ENCODE measurements at regions not wholly inside any gene's neighbourhood (a gene's known extent, or its start where the extent isn't known, plus 50 kb on each side); places are given as distances from the start of the nearest gene placed in this dataset.

DNA sequence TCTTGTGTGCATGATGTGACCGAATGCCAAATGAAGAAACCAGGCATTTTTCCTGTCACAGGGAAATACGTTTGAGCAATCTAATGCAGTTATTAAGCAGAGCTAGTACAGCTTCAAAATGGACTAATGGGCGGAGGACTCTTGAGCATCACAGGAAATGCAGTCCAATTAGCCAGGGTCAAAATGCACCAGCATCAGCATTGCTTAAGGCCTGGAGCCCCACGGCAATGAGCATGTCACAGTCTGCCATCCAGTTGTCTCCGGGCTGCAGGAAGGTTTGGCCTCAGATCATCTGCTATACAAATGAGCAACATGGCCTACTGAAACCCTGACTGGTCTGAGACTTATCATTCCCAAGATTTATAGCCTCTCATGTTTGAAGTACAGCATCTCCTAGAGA is 652.1 kb upstream of the SLC35B3 start:
- Histone ChIP-seq H3K27me3 (ENCODE audit: control insufficient read depth, insufficient read depth, low read length) (no peaks in the 10 kb centered on the region), H3K9me3 (ENCODE audit: control insufficient read depth, insufficient read depth, low read length) (no peaks in the 10 kb centered on the region), H3K4me3 (ENCODE audit: low read length) (no peak overlapping the region), H3K4me1 (ENCODE audit: control insufficient read depth, insufficient read depth, low read length) (peaks cover 3% of the 10 kb centered on the region), H3K27ac (ENCODE audit: low read length) (no peak overlapping the region), H3K36me3 (ENCODE audit: control insufficient read depth, insufficient read depth, low read length) (no peaks in the 10 kb centered on the region)
- 88% methylated on average over 5 of the region's 5 CpGs for WGBS (ENCODE audit: insufficient coverage)
- H3K27ac Mint-ChIP-seq, result no peak overlapping the region
- no peaks in the 10 kb centered on the region for H3K36me3 Mint-ChIP-seq
- H3K9me3 Mint-ChIP-seq, result peaks cover 4 to 10% of the 10 kb centered on the region in 2 donors
- no peaks in the 10 kb centered on the region for H3K27me3 Mint-ChIP-seq (ENCODE audit: low read depth in 2 of 2)
- H3K4me1 Mint-ChIP-seq, result no peaks in the 10 kb centered on the region
- H3K4me3 Mint-ChIP-seq, result no peak overlapping the region
- intact Hi-C loops (cut with micrococcal nuclease), result no loop called here
- TF ChIP-seq, protein P1, sequence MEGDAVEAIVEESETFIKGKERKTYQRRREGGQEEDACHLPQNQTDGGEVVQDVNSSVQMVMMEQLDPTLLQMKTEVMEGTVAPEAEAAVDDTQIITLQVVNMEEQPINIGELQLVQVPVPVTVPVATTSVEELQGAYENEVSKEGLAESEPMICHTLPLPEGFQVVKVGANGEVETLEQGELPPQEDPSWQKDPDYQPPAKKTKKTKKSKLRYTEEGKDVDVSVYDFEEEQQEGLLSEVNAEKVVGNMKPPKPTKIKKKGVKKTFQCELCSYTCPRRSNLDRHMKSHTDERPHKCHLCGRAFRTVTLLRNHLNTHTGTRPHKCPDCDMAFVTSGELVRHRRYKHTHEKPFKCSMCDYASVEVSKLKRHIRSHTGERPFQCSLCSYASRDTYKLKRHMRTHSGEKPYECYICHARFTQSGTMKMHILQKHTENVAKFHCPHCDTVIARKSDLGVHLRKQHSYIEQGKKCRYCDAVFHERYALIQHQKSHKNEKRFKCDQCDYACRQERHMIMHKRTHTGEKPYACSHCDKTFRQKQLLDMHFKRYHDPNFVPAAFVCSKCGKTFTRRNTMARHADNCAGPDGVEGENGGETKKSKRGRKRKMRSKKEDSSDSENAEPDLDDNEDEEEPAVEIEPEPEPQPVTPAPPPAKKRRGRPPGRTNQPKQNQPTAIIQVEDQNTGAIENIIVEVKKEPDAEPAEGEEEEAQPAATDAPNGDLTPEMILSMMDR (IDR thresholded peaks at IDR 0.05), result no peak
- ATAC-seq, result no peak
- no peak for DNase-seq

DNA sequence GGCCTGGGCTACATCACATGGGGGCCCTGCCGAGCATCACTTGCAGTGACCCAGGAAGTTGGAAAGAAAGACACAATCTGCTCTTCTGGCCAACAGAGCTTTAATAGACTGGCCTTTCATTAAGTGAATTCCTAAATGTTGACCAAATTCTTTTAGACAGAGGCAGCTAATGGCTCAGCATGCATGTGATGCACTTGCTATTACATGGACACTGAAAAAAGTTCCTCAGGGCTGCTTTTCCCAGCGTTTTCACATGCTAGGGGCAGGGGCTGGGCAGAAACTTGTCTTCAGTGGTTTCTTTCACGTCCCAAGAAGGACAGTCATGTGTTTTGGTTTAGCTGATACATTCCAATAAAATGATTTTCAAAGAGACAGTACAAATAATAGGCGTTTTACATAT is 651.0 kb upstream of the SLC35B3 start:
- Mint-ChIP-seq H3K27me3 (ENCODE audit: low read depth in 2 of 2) (no peaks in the 10 kb centered on the region), H3K36me3 (no peaks in the 10 kb centered on the region), H3K9me3 (peaks cover 4 to 10% of the 10 kb centered on the region in 2 donors), H3K4me1 (no peaks in the 10 kb centered on the region), H3K4me3 (no peak overlapping the region), H3K27ac (no peak overlapping the region)
- WGBS (ENCODE audit: insufficient coverage), result 63% methylated on average over 2 of the region's 4 CpGs
- H3K4me3 ChIP-seq (ENCODE audit: low read length), result no peak overlapping the region
- no peaks in the 10 kb centered on the region for H3K27me3 ChIP-seq (ENCODE audit: control insufficient read depth, insufficient read depth, low read length)
- no peaks in the 10 kb centered on the region for H3K36me3 ChIP-seq (ENCODE audit: control insufficient read depth, insufficient read depth, low read length)
- ATAC-seq, result no peak
- intact Hi-C loops (cut with micrococcal nuclease), result no loop called here
- TF ChIP-seq, protein P1 (IDR thresholded peaks at IDR 0.05), result no peak
- DNase-seq, result no peak
- peaks cover 3% of the 10 kb centered on the region for H3K4me1 ChIP-seq (ENCODE audit: control insufficient read depth, insufficient read depth, low read length)
- no peaks in the 10 kb centered on the region for H3K9me3 ChIP-seq (ENCODE audit: control insufficient read depth, insufficient read depth, low read length)
- no peak overlapping the region for H3K27ac ChIP-seq (ENCODE audit: low read length)

DNA sequence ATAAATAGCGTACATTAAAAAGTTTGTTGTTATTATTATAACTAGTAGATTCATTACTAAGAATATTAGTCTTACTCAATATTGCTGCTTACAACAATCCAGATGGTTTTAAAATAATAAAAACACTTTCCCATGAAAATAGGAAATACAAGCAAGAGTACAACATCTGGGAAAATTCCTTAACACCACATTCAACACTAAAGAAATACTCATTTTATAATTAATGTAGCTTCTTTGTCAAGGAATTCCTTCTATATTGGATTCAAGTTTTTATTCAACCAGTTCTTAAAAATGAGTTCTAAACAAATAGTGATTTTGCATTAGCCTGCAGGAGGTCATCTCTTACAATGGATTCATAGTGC is 650.3 kb upstream of the SLC35B3 start:
- Histone ChIP-seq H3K27me3 (ENCODE audit: control insufficient read depth, insufficient read depth, low read length) (no peaks in the 10 kb centered on the region), H3K27ac (ENCODE audit: low read length) (no peak overlapping the region), H3K9me3 (ENCODE audit: control insufficient read depth, insufficient read depth, low read length) (no peaks in the 10 kb centered on the region), H3K4me1 (ENCODE audit: control insufficient read depth, insufficient read depth, low read length) (peaks cover 3% of the 10 kb centered on the region), H3K4me3 (ENCODE audit: low read length) (no peak overlapping the region), H3K36me3 (ENCODE audit: control insufficient read depth, insufficient read depth, low read length) (no peaks in the 10 kb centered on the region)
- Mint-ChIP-seq H3K4me1 (no peaks in the 10 kb centered on the region), H3K27ac (no peak overlapping the region), H3K4me3 (no peak overlapping the region), H3K9me3 (peaks cover 4 to 10% of the 10 kb centered on the region in 2 donors), H3K36me3 (no peaks in the 10 kb centered on the region), H3K27me3 (ENCODE audit: low read depth in 2 of 2) (no peaks in the 10 kb centered on the region)
- intact Hi-C loops (cut with micrococcal nuclease), result no loop called here
- WGBS (ENCODE audit: insufficient coverage), result no CpG with 5 or more reads among the region's 1 CpG
- TF ChIP-seq, protein P1 (IDR thresholded peaks at IDR 0.05), result no peak
- no peak for ATAC-seq
- DNase-seq, result no peak

DNA sequence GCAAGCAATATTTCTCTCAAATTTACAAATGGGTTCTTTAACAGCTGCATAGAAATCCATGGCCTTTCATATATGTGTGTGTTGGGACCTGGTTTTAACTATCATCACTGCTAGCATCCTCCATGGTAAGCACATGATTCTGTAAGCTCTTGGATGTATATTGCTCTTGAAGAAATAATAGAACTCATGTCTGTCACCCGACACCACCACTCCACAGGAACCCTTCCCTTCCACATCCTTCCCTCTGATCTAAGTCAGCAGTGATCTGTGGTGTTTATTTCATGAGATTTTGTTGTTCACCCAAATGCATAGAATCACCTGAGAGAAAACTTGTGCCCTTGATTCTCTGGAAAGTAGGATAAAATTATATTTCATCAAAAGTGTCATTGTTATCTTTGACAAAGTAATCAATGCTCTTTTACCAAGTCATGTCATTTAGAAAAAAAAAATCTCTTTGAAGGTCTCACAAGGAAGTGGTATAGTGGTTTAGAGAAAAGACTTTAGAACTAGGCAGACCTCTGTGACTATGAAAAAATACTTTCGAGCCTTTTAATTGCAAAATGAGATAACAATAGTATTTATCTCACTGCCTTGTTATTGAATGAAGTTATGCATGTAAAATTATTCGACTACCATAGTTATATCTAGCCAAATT is 649.8 kb upstream of the SLC35B3 start:
- Mint-ChIP-seq H3K27ac (no peak overlapping the region), H3K4me3 (no peak overlapping the region), H3K4me1 (no peaks in the 10 kb centered on the region), H3K9me3 (peaks cover 4 to 10% of the 10 kb centered on the region in 2 donors), H3K36me3 (no peaks in the 10 kb centered on the region), H3K27me3 (ENCODE audit: low read depth in 2 of 2) (no peaks in the 10 kb centered on the region)
- Histone ChIP-seq H3K4me3 (ENCODE audit: low read length) (no peak overlapping the region), H3K27me3 (ENCODE audit: control insufficient read depth, insufficient read depth, low read length) (no peaks in the 10 kb centered on the region), H3K9me3 (ENCODE audit: control insufficient read depth, insufficient read depth, low read length) (no peaks in the 10 kb centered on the region), H3K4me1 (ENCODE audit: control insufficient read depth, insufficient read depth, low read length) (peaks cover 3% of the 10 kb centered on the region), H3K36me3 (ENCODE audit: control insufficient read depth, insufficient read depth, low read length) (no peaks in the 10 kb centered on the region), H3K27ac (ENCODE audit: low read length) (no peak overlapping the region)
- no CpG with 5 or more reads among the region's 3 CpGs for WGBS (ENCODE audit: insufficient coverage)
- TF ChIP-seq, protein P1 (IDR thresholded peaks at IDR 0.05), result no peak
- DNase-seq (no peak), ATAC-seq (no peak)
- intact Hi-C loops (cut with micrococcal nuclease), result no loop called here

Measured in natural killer cell (primary cell).